WTC11 (cell line): ENCODE measurements at regions not wholly inside any gene's neighbourhood (a gene's known extent, or its start where the extent isn't known, plus 50 kb on each side); places are given as distances from the start of the nearest gene placed in this dataset.
"Not testable (repeated sequence)": the region's sequence is repeated elsewhere in the genome, so short reads cannot be mapped to it uniquely, and the experiment has no call there.

Source experiments
- CTCF ChIP-seq: fragments of 200-600 bp; IDR thresholded peaks from 2 replicates; pipeline ENCODE4 v1.8.0; 2022; ENCODE audit warnings: antibody characterized with exemption
- HMGXB4 ChIP-seq: sonication (generic); formaldehyde crosslinking; IDR thresholded peaks from 2 replicates; pipeline ENCODE4 v1.8.1; 2023; ENCODE audit warnings: mild to moderate bottlenecking, moderate library complexity, missing genetic modification reagents
- TEAD4 ChIP-seq: sonication (generic); formaldehyde crosslinking; IDR thresholded peaks from 2 replicates; pipeline ENCODE4 v1.8.0; 2022; ENCODE audit warnings: mild to moderate bottlenecking, missing genetic modification reagents
- USF1 ChIP-seq: sonication (generic); formaldehyde crosslinking; IDR thresholded peaks from 2 replicates; pipeline ENCODE4 v1.8.0; 2022; ENCODE audit warnings: mild to moderate bottlenecking, missing genetic modification reagents
- ZNF219 ChIP-seq: sonication (generic); formaldehyde crosslinking; IDR thresholded peaks from 2 replicates; pipeline ENCODE4 v1.8.0; 2023; ENCODE audit warnings: missing genetic modification reagents, mild to moderate bottlenecking, borderline replicate concordance
- TF ChIP-seq, protein P1 (sequence below): sonication (generic); formaldehyde crosslinking; IDR thresholded peaks from 2 replicates; pipeline ENCODE4 v1.8.1; 2022; ENCODE audit warnings: mild to moderate bottlenecking, missing genetic modification reagents, moderate library complexity, borderline replicate concordance

DNA sequence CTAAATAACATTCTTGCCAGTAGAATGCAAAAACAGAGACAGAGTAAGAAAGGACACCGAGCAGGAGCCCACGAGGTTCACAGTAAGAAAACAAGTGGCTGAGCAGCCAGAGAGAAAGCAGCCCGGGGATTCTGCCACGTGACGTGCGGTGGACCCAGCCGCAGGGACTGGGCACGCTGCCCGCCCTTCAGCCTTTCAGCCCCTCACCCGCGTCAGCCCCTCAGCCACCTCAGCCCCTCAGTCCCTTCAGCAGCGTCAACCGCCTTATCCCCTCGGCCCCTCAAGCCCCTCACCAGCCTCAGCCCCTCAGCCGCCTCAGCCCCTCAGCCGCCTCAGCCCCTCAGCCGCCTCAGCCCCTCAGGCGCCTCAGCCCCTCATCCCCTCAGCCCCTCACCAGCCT, 1532.2 kb downstream of the REEP3 start:
- TF ChIP-seq, protein P1, sequence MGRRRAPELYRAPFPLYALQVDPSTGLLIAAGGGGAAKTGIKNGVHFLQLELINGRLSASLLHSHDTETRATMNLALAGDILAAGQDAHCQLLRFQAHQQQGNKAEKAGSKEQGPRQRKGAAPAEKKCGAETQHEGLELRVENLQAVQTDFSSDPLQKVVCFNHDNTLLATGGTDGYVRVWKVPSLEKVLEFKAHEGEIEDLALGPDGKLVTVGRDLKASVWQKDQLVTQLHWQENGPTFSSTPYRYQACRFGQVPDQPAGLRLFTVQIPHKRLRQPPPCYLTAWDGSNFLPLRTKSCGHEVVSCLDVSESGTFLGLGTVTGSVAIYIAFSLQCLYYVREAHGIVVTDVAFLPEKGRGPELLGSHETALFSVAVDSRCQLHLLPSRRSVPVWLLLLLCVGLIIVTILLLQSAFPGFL (CRISPR knock-in tag) = not testable (repeated sequence)
- not testable (repeated sequence) for TF ChIP-seq CTCF; TEAD4; HMGXB4 (CRISPR knock-in tag); USF1 (CRISPR knock-in tag); ZNF219 (CRISPR knock-in tag)
